ENCODE measurements at regions not wholly inside any gene's neighbourhood (a gene's known extent, or its start where the extent isn't known, plus 50 kb on each side); places are given as distances from the start of the nearest gene placed in this dataset.
A peak's percentile ranks its signal among the peaks of the same experiment; 100 is the strongest.

DNA sequence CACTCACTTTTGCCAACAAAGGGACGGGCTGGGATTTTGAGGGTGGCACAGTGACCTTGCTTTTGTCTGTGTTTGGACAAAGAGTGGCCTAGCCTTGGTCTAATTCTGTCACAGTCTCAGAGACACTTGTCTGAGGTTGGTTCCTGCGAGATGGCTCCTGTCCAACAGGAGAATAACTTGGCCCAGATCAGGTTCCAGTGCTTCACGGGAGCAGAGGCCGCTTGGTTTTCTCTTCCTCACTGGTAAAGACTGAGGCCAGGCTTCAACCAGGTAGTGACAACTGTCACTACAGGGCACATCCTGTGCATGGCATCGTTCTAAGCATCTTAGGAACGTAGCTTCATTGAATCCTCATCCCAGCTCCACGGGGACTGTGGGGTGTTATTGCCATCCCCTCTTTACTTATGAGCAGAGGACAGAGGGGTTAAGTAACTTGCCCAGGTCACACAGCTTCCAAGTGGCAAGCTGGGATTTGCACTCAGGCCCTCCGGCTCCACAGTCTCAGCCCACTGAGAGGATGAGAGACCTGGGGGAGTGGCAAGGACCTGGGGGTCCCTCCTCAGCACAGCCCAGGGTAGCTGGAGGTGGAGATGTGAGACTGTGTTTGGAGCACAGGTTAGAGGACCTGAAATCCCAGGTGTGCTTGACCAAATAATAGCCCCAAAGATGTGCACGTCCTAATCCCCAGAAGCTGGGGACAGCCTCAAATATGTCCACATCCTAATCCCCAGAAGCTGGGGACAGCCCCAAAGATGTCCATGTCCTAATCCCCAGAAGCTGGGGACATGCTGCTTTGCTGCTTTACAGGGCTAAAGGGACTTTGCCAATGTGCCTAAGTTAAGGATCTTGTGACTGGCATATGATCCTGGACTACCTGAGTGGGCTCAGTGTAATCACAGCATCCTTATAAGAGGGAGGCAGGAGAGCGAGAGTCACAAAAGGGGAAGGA is 179.2 kb upstream of the RTL1 start:
- TF ChIP-seq POLR2AphosphoS5 (IDR thresholded peaks at IDR 0.05) (no peak), POLR2A (IDR thresholded peaks at IDR 0.05) (no peak), EP300 (IDR thresholded peaks at IDR 0.05) (no peak)
- TF ChIP-seq, protein P1, sequence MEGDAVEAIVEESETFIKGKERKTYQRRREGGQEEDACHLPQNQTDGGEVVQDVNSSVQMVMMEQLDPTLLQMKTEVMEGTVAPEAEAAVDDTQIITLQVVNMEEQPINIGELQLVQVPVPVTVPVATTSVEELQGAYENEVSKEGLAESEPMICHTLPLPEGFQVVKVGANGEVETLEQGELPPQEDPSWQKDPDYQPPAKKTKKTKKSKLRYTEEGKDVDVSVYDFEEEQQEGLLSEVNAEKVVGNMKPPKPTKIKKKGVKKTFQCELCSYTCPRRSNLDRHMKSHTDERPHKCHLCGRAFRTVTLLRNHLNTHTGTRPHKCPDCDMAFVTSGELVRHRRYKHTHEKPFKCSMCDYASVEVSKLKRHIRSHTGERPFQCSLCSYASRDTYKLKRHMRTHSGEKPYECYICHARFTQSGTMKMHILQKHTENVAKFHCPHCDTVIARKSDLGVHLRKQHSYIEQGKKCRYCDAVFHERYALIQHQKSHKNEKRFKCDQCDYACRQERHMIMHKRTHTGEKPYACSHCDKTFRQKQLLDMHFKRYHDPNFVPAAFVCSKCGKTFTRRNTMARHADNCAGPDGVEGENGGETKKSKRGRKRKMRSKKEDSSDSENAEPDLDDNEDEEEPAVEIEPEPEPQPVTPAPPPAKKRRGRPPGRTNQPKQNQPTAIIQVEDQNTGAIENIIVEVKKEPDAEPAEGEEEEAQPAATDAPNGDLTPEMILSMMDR (IDR thresholded peaks at IDR 0.05): no peak
- 79 to 86% (median 81%) methylated on average over 9 to 10 of the region's 10 CpGs for WGBS, 5 donors
- H3K9me3 ChIP-seq: peaks cover 0 to 26% (median 8%) of the 10 kb centered on the region in 4 donors
- peak in 1 of 2 donors; percentile 17 for DNase-seq
- H3K27ac ChIP-seq: no peak overlapping the region
- no peaks in the 10 kb centered on the region for H3K36me3 ChIP-seq
- peaks cover under 1 to 4% (median 1%) of the 10 kb centered on the region in 4 donors for H3K4me1 ChIP-seq
- H3K4me3 ChIP-seq: no peak overlapping the region
- intact Hi-C loops (cut with DNase I; ENCODE audit: low total_unique reads): no loop called here
- peaks cover 0 to 30% (median 16%) of the 10 kb centered on the region in 3 donors for H3K27me3 ChIP-seq

DNA sequence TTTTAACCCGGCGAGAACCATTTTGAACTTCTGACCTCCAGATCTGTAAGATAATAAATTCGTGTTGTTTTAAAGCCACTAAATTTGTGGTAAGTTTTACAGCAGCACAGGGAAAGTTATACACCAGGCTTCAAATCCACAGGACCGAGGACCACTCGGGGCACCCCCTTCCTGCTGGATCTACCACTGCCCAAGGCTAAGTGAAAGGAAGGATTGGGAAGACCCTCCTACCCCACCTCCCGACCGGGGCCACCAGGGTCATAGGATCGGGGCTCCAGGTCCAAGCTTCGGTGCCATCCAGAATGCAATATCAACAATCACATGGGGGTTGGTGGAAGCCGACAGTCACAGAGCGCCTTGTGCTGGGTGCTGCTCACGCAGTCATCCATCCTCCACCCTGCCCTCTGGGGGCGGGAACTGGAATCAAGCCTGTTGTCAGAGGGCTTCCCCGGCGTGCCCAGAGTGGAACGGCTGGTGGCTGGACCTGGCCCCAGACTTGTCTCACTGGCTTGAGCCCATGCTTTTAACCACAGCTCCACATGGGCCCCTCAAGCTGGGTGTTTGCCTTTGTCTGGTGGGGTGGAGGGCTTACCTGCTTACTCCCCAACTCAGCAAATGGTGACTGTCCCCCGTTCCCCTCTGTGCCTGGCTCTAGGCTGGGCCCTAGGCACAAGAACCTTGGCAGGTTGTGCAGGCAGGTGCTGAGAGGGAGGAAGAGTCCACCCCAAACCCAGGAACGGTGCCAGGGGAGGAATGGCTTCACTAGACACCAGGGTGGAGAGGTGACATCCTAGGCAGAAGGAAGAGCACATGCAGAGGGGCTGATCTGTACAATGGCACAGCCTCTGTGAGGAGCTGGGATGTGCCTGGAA is 180.3 kb upstream of the RTL1 start:
- Histone ChIP-seq H3K36me3 (no peaks in the 10 kb centered on the region), H3K4me1 (no peaks in the 10 kb centered on the region), H3K9me3 (peaks cover 0 to 26% (median 8%) of the 10 kb centered on the region in 4 donors), H3K4me3 (no peak overlapping the region), H3K27ac (no peak overlapping the region), H3K27me3 (peaks cover 0 to 20% (median 5%) of the 10 kb centered on the region in 3 donors)
- no peak for TF ChIP-seq POLR2A (IDR thresholded peaks at IDR 0.05)
- TF ChIP-seq, protein P1 (IDR thresholded peaks at IDR 0.05): no peak
- TF ChIP-seq EP300 (IDR thresholded peaks at IDR 0.05): no peak
- no peak for TF ChIP-seq POLR2AphosphoS5 (IDR thresholded peaks at IDR 0.05)
- peak in 1 of 2 donors; percentile 21 for DNase-seq
- WGBS, 5 donors: 67 to 73% (median 71%) methylated on average over 16 to 18 of the region's 18 CpGs
- intact Hi-C loops (cut with DNase I; ENCODE audit: low total_unique reads): no loop called here

DNA sequence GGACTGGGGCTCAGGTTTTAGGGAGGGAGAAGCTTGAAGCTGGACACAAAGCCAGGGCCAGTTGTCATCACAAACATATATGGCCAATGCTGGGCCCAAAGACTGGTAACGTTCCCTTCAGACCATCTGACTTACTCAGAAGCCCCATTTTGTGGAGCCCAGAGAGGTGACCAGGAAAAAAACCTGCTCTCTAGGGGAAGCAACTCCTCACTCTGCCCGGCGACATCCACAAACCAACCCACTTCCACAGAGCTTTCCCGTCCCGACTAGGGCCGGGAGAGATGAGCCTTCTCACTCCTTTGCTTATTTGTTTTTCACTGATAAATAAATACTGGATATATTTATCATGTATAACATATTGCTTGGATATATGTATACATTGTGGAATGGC is 180.9 kb upstream of the RTL1 start:
- Histone ChIP-seq H3K27me3 (peaks cover 0 to 15% (median 3%) of the 10 kb centered on the region in 3 donors), H3K27ac (no peak overlapping the region), H3K4me3 (no peak overlapping the region), H3K9me3 (peaks cover 0 to 26% (median 8%) of the 10 kb centered on the region in 4 donors), H3K36me3 (no peaks in the 10 kb centered on the region), H3K4me1 (no peaks in the 10 kb centered on the region)
- peak in 1 of 2 donors; percentile 16 for DNase-seq
- 87 to 93% (median 91%) methylated on average over 5 to 6 of the region's 6 CpGs for WGBS, 5 donors
- TF ChIP-seq, protein P1 (IDR thresholded peaks at IDR 0.05): no peak
- TF ChIP-seq POLR2A (IDR thresholded peaks at IDR 0.05) (no peak), POLR2AphosphoS5 (IDR thresholded peaks at IDR 0.05) (no peak)
- intact Hi-C loops (cut with DNase I; ENCODE audit: low total_unique reads): no loop called here

DNA sequence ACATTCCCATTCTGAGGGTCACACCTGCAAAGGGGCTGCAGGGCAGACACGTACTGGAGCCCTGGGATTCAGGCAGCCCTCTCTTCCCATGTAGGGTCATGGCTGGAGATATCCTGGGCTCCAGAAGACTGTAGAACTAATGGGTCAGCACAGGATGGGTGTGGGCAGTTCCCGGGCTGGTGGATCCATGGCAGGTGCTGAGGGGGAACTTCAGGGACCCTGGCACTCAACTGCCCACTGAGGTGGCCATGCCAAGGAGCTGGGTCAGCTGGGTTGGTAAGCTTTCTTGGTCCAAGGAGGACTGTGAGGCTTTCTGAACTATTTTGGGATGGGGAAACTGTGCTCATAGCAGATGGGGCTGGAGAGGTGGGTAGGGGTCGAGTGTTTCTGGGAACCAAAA is 183.4 kb upstream of the RTL1 start:
- WGBS, 5 donors: 62 to 92% (median 65%) methylated on average over 3 of the region's 3 CpGs
- Histone ChIP-seq H3K9me3 (peaks cover 0 to 18% (median 6%) of the 10 kb centered on the region in 4 donors), H3K36me3 (no peaks in the 10 kb centered on the region), H3K4me3 (no peak overlapping the region), H3K27me3 (peaks cover 0 to 11% (median 3%) of the 10 kb centered on the region in 3 donors), H3K4me1 (no peaks in the 10 kb centered on the region), H3K27ac (no peak overlapping the region)
- no peak for DNase-seq
- TF ChIP-seq POLR2A (IDR thresholded peaks at IDR 0.05) (no peak), POLR2AphosphoS5 (IDR thresholded peaks at IDR 0.05) (no peak), EP300 (IDR thresholded peaks at IDR 0.05) (no peak)
- TF ChIP-seq, protein P1 (IDR thresholded peaks at IDR 0.05): no peak
- intact Hi-C loops (cut with DNase I; ENCODE audit: low total_unique reads): no loop called here
